MCF 10A (cell line): ENCODE measurements at regions not wholly inside any gene's neighbourhood (a gene's known extent, or its start where the extent isn't known, plus 50 kb on each side); places are given as distances from the start of the nearest gene placed in this dataset.

Experiments used
- BruUV-seq: library from RNA; stranded (reverse); fragments of 400-500 nt; replicated peaks from 2 replicates; lab custom pipeline; 2021; lab: Mats Ljungman, UMichigan
- CTCF ChIA-PET: fragments of 300-600 bp; sonication (Branson Sonifier 250); formaldehyde crosslinking; extraction: SDS; loops from one replicate; lab custom pipeline; 2021; ENCODE audit warnings: antibody characterized with exemption, inconsistent platforms; lab: Yijun Ruan, JAX
- POLR2A ChIA-PET: fragments of 300-600, 350-650 bp; sonication (Branson Sonifier 250); formaldehyde crosslinking; extraction: SDS; loops from one replicate; lab custom pipeline; 2020; ENCODE audit warnings: antibody characterized with exemption, inconsistent platforms; lab: Yijun Ruan, JAX
- DNase-seq: peaks from one replicate; pipeline ENCODE4 v3.0.0-alpha.2; 2018; ENCODE audit not compliant: unreplicated experiment
- H3K27ac Mint-ChIP-seq: one replicate; pipeline ENCODE4 v1.8.0; 2022; ENCODE audit warnings: mild to moderate bottlenecking, low read depth, mixed read lengths; ENCODE audit not compliant: unreplicated experiment
- H3K27me3 Mint-ChIP-seq: one replicate; pipeline ENCODE4 v1.8.0; 2022; ENCODE audit warnings: mixed read lengths; ENCODE audit not compliant: insufficient read depth, unreplicated experiment
- H3K36me3 Mint-ChIP-seq: one replicate; pipeline ENCODE4 v1.8.0; 2022; ENCODE audit warnings: mild to moderate bottlenecking, moderate library complexity, mixed read lengths; ENCODE audit not compliant: insufficient read depth, unreplicated experiment
- H3K4me1 Mint-ChIP-seq: one replicate; pipeline ENCODE4 v1.8.0; 2022; ENCODE audit warnings: mixed read lengths; ENCODE audit not compliant: insufficient read depth, unreplicated experiment
- H3K4me3 Mint-ChIP-seq: one replicate; pipeline ENCODE4 v1.8.0; 2022; ENCODE audit warnings: mild to moderate bottlenecking, moderate library complexity, mixed read lengths; ENCODE audit not compliant: unreplicated experiment
- H3K9me3 Mint-ChIP-seq: one replicate; pipeline ENCODE4 v1.8.0; 2022; ENCODE audit warnings: mixed read lengths; ENCODE audit not compliant: unreplicated experiment
- CTCF ChIP-seq: fragments of 200-600 bp; IDR thresholded peaks from one replicate; pipeline ENCODE4 v1.8.0; 2022; ENCODE audit warnings: antibody characterized with exemption, mild to moderate bottlenecking; ENCODE audit not compliant: unreplicated experiment
- intact Hi-C: fragments of 100-400 bp; cut with micrococcal nuclease; formaldehyde crosslinking; loops from 2 replicates; pipeline ENCODE4 v1.14.1; 2022

- Mint-ChIP-seq H3K4me3 (no peak overlapping the region), H3K27me3 (peaks cover 14% of the 10 kb centered on the region), H3K36me3 (no peaks in the 10 kb centered on the region), H3K9me3 (peaks cover 18% of the 10 kb centered on the region), H3K27ac (no peak overlapping the region), H3K4me1 (no peaks in the 10 kb centered on the region)
- TF ChIP-seq CTCF, result no peak
- intact Hi-C loops, result no loop called here
- no peak for DNase-seq
- no TSS peak for BruUV-seq
- POLR2A ChIA-PET, result interaction anchor here (0.6 kb wide), 1 partner anchor 175 kb away, joined by 3 read pairs; no protein-coding TSS in a partner anchor
- CTCF ChIA-PET, result interaction anchor here (1.0 to 1.2 kb wide), 2 partner anchors 15 to 193 kb away, joined by 3 to 4 read pairs; no protein-coding TSS in a partner anchor
These were observed 78.3 kb upstream of the LIFR start for GRCh38 chr5:38634568-38635369.

GRCh38 chr5:38636626-38637025 is 80.2 kb upstream of the LIFR start:
- CTCF ChIA-PET, result no interaction called here
- Mint-ChIP-seq H3K27me3 (peaks cover 22% of the 10 kb centered on the region), H3K9me3 (peaks cover 16% of the 10 kb centered on the region), H3K4me1 (peaks cover 4% of the 10 kb centered on the region), H3K4me3 (no peak overlapping the region), H3K27ac (no peak overlapping the region), H3K36me3 (no peaks in the 10 kb centered on the region)
- intact Hi-C loops, result no loop called here
- BruUV-seq, result no TSS peak
- POLR2A ChIA-PET, result no interaction called here
- DNase-seq, result no peak
- no peak for TF ChIP-seq CTCF

GRCh38 chr5:38638656-38639055 is 82.2 kb upstream of the LIFR start:
- Mint-ChIP-seq H3K4me3 (no peak overlapping the region), H3K27me3 (peaks cover 22% of the 10 kb centered on the region), H3K9me3 (no peaks in the 10 kb centered on the region), H3K27ac (no peak overlapping the region), H3K4me1 (peaks cover 4% of the 10 kb centered on the region), H3K36me3 (no peaks in the 10 kb centered on the region)
- TF ChIP-seq CTCF, result no peak
- intact Hi-C loops, result no loop called here
- no peak for DNase-seq
- ChIA-PET CTCF (no interaction called here), POLR2A (no interaction called here)
- BruUV-seq, result no TSS peak

- no peaks in the 10 kb centered on the region for H3K36me3 Mint-ChIP-seq
- CTCF ChIA-PET, result no interaction called here
- DNase-seq, result peak; percentile 5
- no peak overlapping the region for H3K27ac Mint-ChIP-seq
- TF ChIP-seq CTCF, result no peak
- no peak overlapping the region for H3K4me3 Mint-ChIP-seq
- intact Hi-C loops, result no loop called here
- H3K27me3 Mint-ChIP-seq, result peaks cover 22% of the 10 kb centered on the region
- POLR2A ChIA-PET, result no interaction called here
- H3K9me3 Mint-ChIP-seq, result peaks cover 6% of the 10 kb centered on the region
- H3K4me1 Mint-ChIP-seq, result peaks cover 4% of the 10 kb centered on the region
- no TSS peak for BruUV-seq
These were observed 83.2 kb upstream of the LIFR start for GRCh38 chr5:38639377-38640358.
